Heart right ventricle (tissue), 16 donors: ENCODE measurements at regions not wholly inside any gene's neighbourhood (a gene's known extent, or its start where the extent isn't known, plus 50 kb on each side); places are given as distances from the start of the nearest gene placed in this dataset.

ENCODE experiments used
- ATAC-seq, 8 donors: fragments of 200-7000 bp; cut with Tn5 transposase; one replicate each; pipeline ENCODE4 v1.9.1; 2020; ENCODE audit warnings: mild to moderate bottlenecking in 8 of 8, moderate library complexity in 8 of 8, moderate number of reproducible peaks in 1 of 8
- DNase-seq, 2 donors: peaks; one replicate each; pipeline ENCODE4 v3.0.0-alpha.2; 2020
- H3K27ac ChIP-seq, 10 donors: fragments of 200-600 bp; sonication (generic) in 2 of 10; one replicate each; pipeline versions ENCODE4 v1.5.0 to v1.8.0; 2020 to 2022; ENCODE audit warnings: mild to moderate bottlenecking in 3 of 10
- H3K27me3 ChIP-seq, 7 donors: fragments of 200-600 bp; one replicate each; pipeline ENCODE4 v1.8.0; 2021 to 2022; ENCODE audit warnings: mild to moderate bottlenecking in 2 of 7
- H3K36me3 ChIP-seq, 9 donors: fragments of 200-600 bp; sonication (generic) in 1 of 9; one replicate each; pipeline versions ENCODE4 v1.5.0 to v1.8.0; 2020 to 2022; ENCODE audit warnings: mild to moderate bottlenecking in 2 of 9
- H3K4me1 ChIP-seq, 9 donors: fragments of 200-600 bp; sonication (generic) in 1 of 9; one replicate each; pipeline versions ENCODE4 v1.5.0 to v1.8.0; 2020 to 2022; ENCODE audit warnings: mild to moderate bottlenecking in 4 of 9
- H3K4me3 ChIP-seq, 10 donors: fragments of 200-600 bp; sonication (generic) in 2 of 10; one replicate each; pipeline versions ENCODE4 v1.5.0 to v1.8.0; 2020 to 2022; ENCODE audit warnings: mild to moderate bottlenecking in 7 of 10, moderate library complexity in 2 of 10
- H3K9me3 ChIP-seq, 11 donors: fragments of 200-600 bp in 10 of 11; sonication (generic) in 2 of 11; one replicate each; pipeline versions ENCODE4 v1.5.0 to v1.8.0; 2013 to 2022; ENCODE audit warnings: mild to moderate bottlenecking in 2 of 11, control low read depth in 1 of 11, moderate library complexity in 1 of 11
- WGBS, 2 donors: extraction: QIAGEN DNeasy Blood & Tissue Kit; methylation state at CpG; one replicate each; pipeline ENCODE4 v1.1.7; 2013; ENCODE audit warnings: inconsistent platforms in 1 of 2; 5-methylcytosine and 5-hydroxymethylcytosine counted together
- intact Hi-C, 10 donors: fragments of 100-400 bp; cut with DNase I; formaldehyde crosslinking; loops; one replicate each; pipeline versions ENCODE4 v1.11.1 to v1.14.2; 2022
- TF ChIP-seq, protein P1 (sequence below), 9 donors: fragments of 200-600 bp; sonication (generic) in 2 of 9; IDR thresholded peaks; one replicate each; pipeline versions ENCODE4 v1.5.0 to v1.8.0; 2021 to 2022; ENCODE audit warnings: antibody characterized with exemption in 9 of 9, mild to moderate bottlenecking in 5 of 9, moderate library complexity in 1 of 9
- donor health status: Arrhythmogenic right ventricular cardiomyopathy.
- donor health status: ischemic (EF 13 %, LVEDD 7.1; RV severe dilation, severe dysfunction).
- donor health status: healthy with polysubstance abuse.
- donor health status: DM: no; HTN: yes; CAD: no.
- donor health status: DM: no; HTN: no; CAD: no.
- donor health status: ischemic (EF 25% LVEDD 6.9; RV normal size, moderate dysfunction).
- donor health status: ischemic (EF 25% LVEDD 5.7; RV mildly dilated, moderate dysfunction).
- donor health status: healthy.
- donor health status: DM: yes; HTN: yes; CAD: no.
- donor health status: Ischemic cardiomyopathy.
- donor health status: ischemic (EF 35%, LVEDD 5.7; RV mildly dilated, moderate dysfunction).
- donor health status: nonischemic (EF 11% LVEDD 7.7; RV severe dilation, severe dysfunction).
- donor health status: DM: yes; HTN: yes; CAD: no.
- donor health status: PGD.
- donor health status: ischemic (EF 29% LVEDD 5.4; RV normal size, mild dysfunction).
- donor health status: nonischemic (EF 23%, LVEDD 6.1; RV moderate dilation, normal function).

DNA sequence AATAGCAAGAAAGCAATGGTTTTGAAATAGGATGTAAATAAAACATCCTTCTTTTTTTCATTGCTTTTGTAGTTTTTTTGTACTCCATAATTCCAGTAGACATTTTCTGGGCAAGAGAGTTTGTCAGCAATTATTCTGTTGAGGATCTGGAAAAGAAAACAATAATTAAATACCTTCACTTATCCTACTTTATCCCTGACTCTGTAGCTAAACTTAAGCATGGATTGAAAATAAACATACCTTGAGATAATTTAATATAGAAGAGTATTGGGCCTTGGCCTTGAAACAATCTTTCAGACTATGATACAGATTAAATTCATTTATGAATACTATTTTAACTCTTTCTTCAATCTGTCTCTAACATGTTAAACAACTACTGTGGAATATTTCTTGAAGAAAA lies 321.2 kb downstream of the CHRM3 start:
- intact Hi-C loops = no loop called here

DNA sequence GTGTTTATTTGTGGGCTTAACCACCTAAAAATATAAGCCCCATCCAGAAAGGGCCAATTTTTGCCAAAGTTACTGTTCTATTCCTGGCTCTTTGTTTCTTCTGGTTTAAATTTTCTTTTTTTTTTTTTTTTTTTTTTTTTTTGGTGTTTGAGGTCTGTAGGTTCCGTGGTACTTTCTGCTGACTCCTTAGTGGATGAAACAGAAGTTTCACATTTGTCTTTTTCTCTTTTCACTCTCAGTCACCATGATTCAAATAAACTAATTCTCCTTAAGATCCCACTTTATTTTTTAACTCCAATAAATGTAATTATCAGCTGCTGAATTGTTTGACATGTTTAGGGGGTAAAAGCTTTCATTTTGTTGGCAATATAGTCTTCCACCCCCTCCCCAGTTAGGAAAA lies 322.3 kb downstream of the CHRM3 start:
- no peak overlapping the region for H3K27ac ChIP-seq
- ATAC-seq (no peak), DNase-seq (no peak)
- H3K4me3 ChIP-seq = no peak overlapping the region
- TF ChIP-seq, protein P1, sequence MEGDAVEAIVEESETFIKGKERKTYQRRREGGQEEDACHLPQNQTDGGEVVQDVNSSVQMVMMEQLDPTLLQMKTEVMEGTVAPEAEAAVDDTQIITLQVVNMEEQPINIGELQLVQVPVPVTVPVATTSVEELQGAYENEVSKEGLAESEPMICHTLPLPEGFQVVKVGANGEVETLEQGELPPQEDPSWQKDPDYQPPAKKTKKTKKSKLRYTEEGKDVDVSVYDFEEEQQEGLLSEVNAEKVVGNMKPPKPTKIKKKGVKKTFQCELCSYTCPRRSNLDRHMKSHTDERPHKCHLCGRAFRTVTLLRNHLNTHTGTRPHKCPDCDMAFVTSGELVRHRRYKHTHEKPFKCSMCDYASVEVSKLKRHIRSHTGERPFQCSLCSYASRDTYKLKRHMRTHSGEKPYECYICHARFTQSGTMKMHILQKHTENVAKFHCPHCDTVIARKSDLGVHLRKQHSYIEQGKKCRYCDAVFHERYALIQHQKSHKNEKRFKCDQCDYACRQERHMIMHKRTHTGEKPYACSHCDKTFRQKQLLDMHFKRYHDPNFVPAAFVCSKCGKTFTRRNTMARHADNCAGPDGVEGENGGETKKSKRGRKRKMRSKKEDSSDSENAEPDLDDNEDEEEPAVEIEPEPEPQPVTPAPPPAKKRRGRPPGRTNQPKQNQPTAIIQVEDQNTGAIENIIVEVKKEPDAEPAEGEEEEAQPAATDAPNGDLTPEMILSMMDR (IDR thresholded peaks at IDR 0.05) = no peak
- H3K4me1 ChIP-seq = no peaks in the 10 kb centered on the region
- 91 to 96% methylated on average over 1 of the region's 1 CpG for WGBS, 2 donors
- no peaks in the 10 kb centered on the region for H3K36me3 ChIP-seq
- intact Hi-C loops = no loop called here
- H3K27me3 ChIP-seq = no peaks in the 10 kb centered on the region
- no peaks in the 10 kb centered on the region for H3K9me3 ChIP-seq

More for the DNA sequence above, 321.2 kb downstream of the CHRM3 start:
- Histone ChIP-seq H3K4me1 (no peaks in the 10 kb centered on the region), H3K27ac (no peak overlapping the region), H3K27me3 (no peaks in the 10 kb centered on the region), H3K36me3 (no peaks in the 10 kb centered on the region), H3K9me3 (no peaks in the 10 kb centered on the region), H3K4me3 (no peak overlapping the region)
- ATAC-seq = no peak
- TF ChIP-seq, protein P1 (IDR thresholded peaks at IDR 0.05) = no peak
- DNase-seq = no peak

DNA sequence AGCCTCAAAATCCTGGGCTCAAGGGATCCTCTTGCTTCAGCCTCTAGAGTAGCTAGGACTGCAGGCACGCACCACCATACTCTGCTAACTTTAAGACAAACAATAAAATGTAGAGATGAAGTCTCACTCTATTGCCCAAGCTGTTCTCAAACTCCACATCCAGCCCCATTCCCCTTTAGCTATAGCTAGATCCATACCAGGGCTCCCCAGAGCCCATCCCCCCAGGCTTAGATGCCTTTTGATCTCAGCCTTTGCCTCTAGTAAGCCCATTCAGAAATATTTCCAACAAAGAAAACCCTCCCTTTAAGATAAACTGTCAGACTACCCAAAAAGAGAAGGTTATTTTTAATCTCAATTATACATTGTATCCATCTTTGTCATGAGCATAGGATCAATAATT lies 325.4 kb downstream of the CHRM3 start:
- Histone ChIP-seq H3K36me3 (no peaks in the 10 kb centered on the region), H3K4me1 (peaks cover 0 to 3% (median 0%) of the 10 kb centered on the region in 9 donors), H3K27ac (no peak overlapping the region), H3K27me3 (no peaks in the 10 kb centered on the region), H3K9me3 (no peaks in the 10 kb centered on the region), H3K4me3 (no peak overlapping the region)
- TF ChIP-seq, protein P1 (IDR thresholded peaks at IDR 0.05) = no peak
- ATAC-seq (no peak), DNase-seq (no peak)
- intact Hi-C loops = no loop called here
- 96 to 100% methylated on average over 1 of the region's 1 CpG for WGBS, 2 donors

DNA sequence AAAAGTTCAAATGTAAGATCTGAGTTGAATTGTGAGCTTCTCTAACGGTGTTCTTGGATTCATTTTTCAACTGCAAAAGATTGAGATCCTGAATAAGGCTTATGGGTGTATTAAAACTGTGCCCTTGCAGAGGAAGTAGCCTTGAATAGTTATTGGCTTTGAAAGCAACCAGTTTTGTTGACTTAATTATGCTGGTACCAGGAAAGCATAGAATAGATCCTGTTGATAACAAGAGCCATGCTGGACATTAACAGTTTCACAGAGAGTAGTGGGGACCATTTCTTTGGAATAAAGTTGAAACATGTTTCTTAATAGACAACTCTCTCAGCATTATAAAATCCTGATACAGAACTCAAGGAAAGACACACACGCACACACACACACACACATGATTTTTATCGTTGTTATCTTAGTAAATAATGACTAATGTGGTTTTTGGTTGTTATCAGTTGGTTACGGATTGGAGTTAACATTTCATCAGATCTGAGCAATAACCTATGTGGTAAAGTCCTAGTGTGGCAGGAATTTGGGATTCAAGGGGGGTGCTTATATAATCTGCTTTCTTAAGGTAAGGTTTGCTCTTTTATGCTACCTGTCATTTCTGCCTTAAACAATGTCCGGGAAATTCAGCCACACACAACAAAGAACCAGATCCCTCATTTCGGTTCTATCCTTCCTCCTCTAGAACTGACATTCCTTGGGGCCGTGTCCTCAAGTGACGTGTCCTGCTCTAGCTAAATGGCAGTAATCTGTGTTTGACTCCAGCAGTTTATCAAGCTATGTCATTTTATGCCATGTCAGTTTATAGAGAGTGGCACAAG lies 330.9 kb downstream of the CHRM3 start:
- 73 to 83% methylated on average over 8 of the region's 8 CpGs for WGBS, 2 donors
- intact Hi-C loops = no loop called here
- H3K9me3 ChIP-seq = peaks cover 0 to 2% (median 0%) of the 10 kb centered on the region in 11 donors
- H3K27ac ChIP-seq = no peak overlapping the region
- no peak for ATAC-seq
- TF ChIP-seq, protein P1 (IDR thresholded peaks at IDR 0.05) = no peak
- peaks cover 0 to 19% (median 0%) of the 10 kb centered on the region in 9 donors for H3K4me1 ChIP-seq
- no peaks in the 10 kb centered on the region for H3K36me3 ChIP-seq
- peak overlapping the region in 1 of 10 donors; percentile 41 for H3K4me3 ChIP-seq
- no peak for DNase-seq
- H3K27me3 ChIP-seq = no peaks in the 10 kb centered on the region
